Retinal pigment epithelial cell (primary cell): ENCODE measurements at regions not wholly inside any gene's neighbourhood (a gene's known extent, or its start where the extent isn't known, plus 50 kb on each side); places are given as distances from the start of the nearest gene placed in this dataset.

Experiments
- DNase-seq: peaks from one replicate; pipeline ENCODE4 v3.0.0-alpha.2; 2010; ENCODE audit warnings: low read depth
- H3K4me3 ChIP-seq: 2 replicates; pipeline ENCODE4 v1.5.1; 2011; ENCODE audit warnings: mild to moderate bottlenecking, low read length, control low read depth, moderate library complexity
- CTCF ChIP-seq: conservative IDR thresholded peaks from 2 replicates; pipeline ENCODE4 v1.5.1; 2011; ENCODE audit warnings: low read depth, low read length, control low read depth, inconsistent platforms

- H3K4me3 ChIP-seq: no peak overlapping the region
- no peak for TF ChIP-seq CTCF
- DNase-seq: no peak
These were observed 243.9 kb upstream of the POT1 start for GRCh38 chr7:125173571-125173970.

- no peak for DNase-seq
- TF ChIP-seq CTCF: no peak
- no peak overlapping the region for H3K4me3 ChIP-seq
These were observed 239.5 kb upstream of the POT1 start for GRCh38 chr7:125169088-125169487.

- no peak for DNase-seq
- H3K4me3 ChIP-seq: no peak overlapping the region
- TF ChIP-seq CTCF: no peak
These were observed 225.3 kb upstream of the POT1 start for GRCh38 chr7:125154930-125155329.

GRCh38 chr7:125149151-125149550, 219.5 kb upstream of the POT1 start:
- no peak for DNase-seq
- H3K4me3 ChIP-seq: no peak overlapping the region
- no peak for TF ChIP-seq CTCF

- H3K4me3 ChIP-seq: no peak overlapping the region
- DNase-seq: no peak
- TF ChIP-seq CTCF: no peak
These were observed 217.4 kb upstream of the POT1 start for GRCh38 chr7:125147047-125147446.

- no peak for TF ChIP-seq CTCF
- peak; percentile 53 for DNase-seq
- no peak overlapping the region for H3K4me3 ChIP-seq
These were observed 207.3 kb upstream of the POT1 start for GRCh38 chr7:125136755-125137532.

GRCh38 chr7:125136341-125136740, 206.7 kb upstream of the POT1 start:
- no peak for TF ChIP-seq CTCF
- DNase-seq: peak; percentile 38
- H3K4me3 ChIP-seq: no peak overlapping the region
